ENCODE measurements at regions not wholly inside any gene's neighbourhood (a gene's known extent, or its start where the extent isn't known, plus 50 kb on each side); places are given as distances from the start of the nearest gene placed in this dataset.
A peak's percentile ranks its signal among the peaks of the same experiment; 100 is the strongest.

- 75 to 85% methylated on average over 4 of the region's 4 CpGs for WGBS, 2 donors
- TF ChIP-seq CTCF (IDR thresholded peaks at IDR 0.05) (no peak), POLR2A (IDR thresholded peaks at IDR 0.05) (no peak), EP300 (IDR thresholded peaks at IDR 0.05) (no peak)
Measured at GRCh38 chr4:60847614-60848013, 352.5 kb upstream of the ADGRL3 start.

GRCh38 chr4:60857130-60857753 is 342.9 kb upstream of the ADGRL3 start:
- H3K27ac ChIP-seq, result no peak overlapping the region
- H3K4me3 ChIP-seq, result no peak overlapping the region
- TF ChIP-seq CTCF (IDR thresholded peaks at IDR 0.05) (no peak), EP300 (IDR thresholded peaks at IDR 0.05) (no peak), POLR2A (IDR thresholded peaks at IDR 0.05) (no peak)
- 79 to 84% methylated on average over 6 of the region's 6 CpGs for WGBS, 2 donors
- peaks cover 0 to 4% (median 0%) of the 10 kb centered on the region in 4 donors for H3K9me3 ChIP-seq
- no peaks in the 10 kb centered on the region for H3K27me3 ChIP-seq
- H3K36me3 ChIP-seq, result no peaks in the 10 kb centered on the region
- DNase-seq (ENCODE audit: low spot score in 2 of 2), result no peak
- no peaks in the 10 kb centered on the region for H3K4me1 ChIP-seq

More at GRCh38 chr4:60847614-60848013, 352.5 kb upstream of the ADGRL3 start:
- Histone ChIP-seq H3K4me1 (no peaks in the 10 kb centered on the region), H3K27me3 (no peaks in the 10 kb centered on the region), H3K36me3 (no peaks in the 10 kb centered on the region), H3K9me3 (peaks cover 0 to 8% (median 0%) of the 10 kb centered on the region in 4 donors), H3K4me3 (no peak overlapping the region), H3K27ac (no peak overlapping the region)
- DNase-seq (ENCODE audit: low spot score in 2 of 2), result no peak

GRCh38 chr4:60863442-60863841 is 336.7 kb upstream of the ADGRL3 start:
- Histone ChIP-seq H3K36me3 (no peaks in the 10 kb centered on the region), H3K9me3 (no peaks in the 10 kb centered on the region), H3K27me3 (no peaks in the 10 kb centered on the region), H3K4me3 (no peak overlapping the region), H3K4me1 (no peaks in the 10 kb centered on the region), H3K27ac (no peak overlapping the region)
- TF ChIP-seq POLR2A (IDR thresholded peaks at IDR 0.05) (no peak), CTCF (IDR thresholded peaks at IDR 0.05) (no peak), EP300 (IDR thresholded peaks at IDR 0.05) (no peak)
- WGBS, 2 donors, result 94 to 95% methylated on average over 3 of the region's 3 CpGs
- no peak for DNase-seq (ENCODE audit: low spot score in 2 of 2)

- 52% methylated on average over 4 of the region's 4 CpGs for WGBS, 2 donors
- H3K27ac ChIP-seq, result no peak overlapping the region
- no peak overlapping the region for H3K4me3 ChIP-seq
- TF ChIP-seq EP300 (IDR thresholded peaks at IDR 0.05) (no peak), POLR2A (IDR thresholded peaks at IDR 0.05) (no peak), CTCF (IDR thresholded peaks at IDR 0.05) (peak in 1 of 5 experiments; percentile 8)
- DNase-seq (ENCODE audit: low spot score in 2 of 2), result no peak
- H3K36me3 ChIP-seq, result no peaks in the 10 kb centered on the region
- no peaks in the 10 kb centered on the region for H3K27me3 ChIP-seq
- no peaks in the 10 kb centered on the region for H3K4me1 ChIP-seq
- no peaks in the 10 kb centered on the region for H3K9me3 ChIP-seq
Measured at GRCh38 chr4:60865273-60865672, 334.9 kb upstream of the ADGRL3 start.

- H3K4me1 ChIP-seq, result no peaks in the 10 kb centered on the region
- no peak for DNase-seq (ENCODE audit: low spot score in 2 of 2)
- 71 to 80% methylated on average over 3 of the region's 3 CpGs for WGBS, 2 donors
- no peak overlapping the region for H3K4me3 ChIP-seq
- TF ChIP-seq EP300 (IDR thresholded peaks at IDR 0.05) (no peak), CTCF (IDR thresholded peaks at IDR 0.05) (no peak), POLR2A (IDR thresholded peaks at IDR 0.05) (no peak)
- no peaks in the 10 kb centered on the region for H3K27me3 ChIP-seq
- H3K36me3 ChIP-seq, result no peaks in the 10 kb centered on the region
- H3K27ac ChIP-seq, result no peak overlapping the region
- no peaks in the 10 kb centered on the region for H3K9me3 ChIP-seq
Measured at GRCh38 chr4:60868232-60868960, 331.7 kb upstream of the ADGRL3 start.

Data from tibial nerve (tissue), 4 donors.